SH-SY5Y (cell line): ENCODE measurements at regions not wholly inside any gene's neighbourhood (a gene's known extent, or its start where the extent isn't known, plus 50 kb on each side); places are given as distances from the start of the nearest gene placed in this dataset.

Source experiments
- GATA2 ChIP-seq: IDR thresholded peaks from 2 replicates; pipeline ENCODE4 v1.6.1; 2011; ENCODE audit warnings: mild to moderate bottlenecking, low read depth, low read length
- GATA3 ChIP-seq: IDR thresholded peaks from 2 replicates; pipeline ENCODE4 v1.6.1; 2011; ENCODE audit warnings: low read depth, mild to moderate bottlenecking, low read length, moderate library complexity

DNA sequence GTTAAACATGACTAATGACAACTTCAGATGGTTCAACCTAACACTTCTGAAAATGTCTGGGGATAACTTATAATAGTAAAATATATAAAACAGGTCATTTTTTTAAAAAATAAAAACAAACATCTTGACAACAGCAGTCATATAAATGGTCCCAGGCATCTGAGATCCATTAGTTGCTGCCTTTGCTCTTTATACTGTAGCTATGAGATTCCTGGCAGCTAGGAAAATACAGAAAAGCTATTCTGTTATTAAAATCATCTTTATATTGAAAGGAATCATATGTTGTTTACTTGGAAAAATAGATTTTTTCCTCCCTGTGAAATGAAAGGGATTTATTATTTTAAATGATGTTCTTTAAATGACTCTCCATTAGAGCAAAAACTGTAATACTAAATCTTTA lies 55.7 kb upstream of the DEUP1 start:
- no peak for TF ChIP-seq GATA2
- TF ChIP-seq GATA3, result no peak
